Motor neuron (in vitro differentiated cells): ENCODE measurements at regions not wholly inside any gene's neighbourhood (a gene's known extent, or its start where the extent isn't known, plus 50 kb on each side); places are given as distances from the start of the nearest gene placed in this dataset.

Experiments
- ATAC-seq, 8 experiments: fragments of 200-7000 bp; cut with Tn5 transposase; replicated peaks in 6 of 8; 2 replicates each; pipeline ENCODE4 v1.8.0; 2021; ENCODE audit warnings: mild to moderate bottlenecking in 8 of 8, moderate library complexity in 8 of 8
- H3K27ac ChIP-seq, 2 donors: fragments of 250-450 bp; sonication (Bioruptor Pico); 2 replicates each; pipeline ENCODE4 v1.9.0; 2021; ENCODE audit warnings: antibody characterized with exemption in 2 of 2, mild to moderate bottlenecking in 2 of 2, moderate library complexity in 1 of 2
- H3K4me1 ChIP-seq, 2 donors: fragments of 250-450 bp; sonication (Bioruptor Pico); replicated peaks in 1 of 2; 2 replicates each; pipeline ENCODE4 v1.6.1; 2021; ENCODE audit warnings: antibody characterized with exemption in 2 of 2, mild to moderate bottlenecking in 2 of 2, moderate library complexity in 1 of 2
- H3K4me3 ChIP-seq, 5 donors: fragments of 250-450 bp; sonication (Bioruptor Pico); 2 replicates each; pipeline ENCODE4 v1.9.0; 2021; ENCODE audit warnings: antibody characterized with exemption in 5 of 5, mild to moderate bottlenecking in 5 of 5, moderate library complexity in 4 of 5
- WGBS, 10 experiments: fragments of 450-650 bp; shearing (Covaris generic); methylation state at CpG; one replicate each; pipeline ENCODE4 v1.0.0; 2022; 5-methylcytosine and 5-hydroxymethylcytosine counted together
- in situ Hi-C, 9 experiments: fragments of 400-800 bp; cut with MboI; loops; one replicate each; pipeline ENCODE4 v1.15.0; 2021; ENCODE audit warnings: low sequenced_read_pairs in 9 of 9, low pct_unique_long_range_greater_than_20kb in 2 of 9; ENCODE audit not compliant: unreplicated experiment in 9 of 9

DNA sequence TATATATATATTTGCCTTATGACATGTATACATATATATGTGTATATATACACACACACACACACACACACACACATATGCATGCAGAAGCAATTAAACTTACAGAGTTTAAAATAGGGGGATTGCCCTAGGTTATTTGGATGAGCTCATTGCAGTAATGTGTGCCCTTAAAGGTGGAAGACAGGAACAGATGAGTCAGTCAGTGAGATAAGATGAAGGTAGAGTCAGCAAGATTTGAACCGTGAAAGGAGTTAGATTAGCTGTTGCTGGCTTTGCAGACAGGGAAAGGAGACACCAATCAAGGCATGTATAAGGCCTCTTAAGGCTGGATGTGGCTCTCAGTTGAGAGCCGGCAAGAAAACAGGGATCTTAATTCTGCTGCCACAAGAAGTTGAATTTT, 902.4 kb upstream of the RAG2 start:
- Histone ChIP-seq H3K27ac (no peak overlapping the region), H3K4me3 (no peak overlapping the region), H3K4me1 (peaks cover 8 to 22% of the 10 kb centered on the region in 2 donors)
- no peak for ATAC-seq
- in situ Hi-C loops, result no loop called here
- WGBS, 10 experiments, result 0 to 100% (median 28%) methylated on average over 1 to 2 of the region's 2 CpGs; no CpG with 5 or more reads in 4 of the 10 experiments

DNA sequence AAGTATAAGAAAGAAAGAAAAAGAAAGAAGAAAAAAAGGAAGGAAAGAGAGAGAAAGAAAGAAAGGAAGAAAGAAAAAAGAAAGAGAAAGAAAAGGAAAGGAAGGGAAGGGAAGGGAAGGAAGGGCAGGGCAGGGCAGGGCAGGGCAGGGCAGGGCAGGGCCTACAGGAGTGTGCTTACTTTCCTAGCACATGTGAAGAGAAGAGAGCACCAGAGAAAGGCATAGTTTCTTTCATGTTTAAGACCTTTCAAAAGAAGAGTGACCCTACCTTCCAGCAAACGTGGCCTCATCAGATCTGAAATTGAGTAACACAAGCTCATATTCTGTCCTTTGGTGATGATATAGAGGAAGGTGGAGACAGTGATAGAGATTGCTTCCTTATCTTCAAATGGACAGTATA, 899.3 kb upstream of the RAG2 start:
- WGBS, 10 experiments, result 0 to 80% (median 21%) methylated on average over 1 of the region's 1 CpG; no CpG with 5 or more reads in 6 of the 10 experiments
- Histone ChIP-seq H3K4me1 (no peaks in the 10 kb centered on the region), H3K4me3 (no peak overlapping the region), H3K27ac (no peak overlapping the region)
- in situ Hi-C loops, result no loop called here
- no peak for ATAC-seq

DNA sequence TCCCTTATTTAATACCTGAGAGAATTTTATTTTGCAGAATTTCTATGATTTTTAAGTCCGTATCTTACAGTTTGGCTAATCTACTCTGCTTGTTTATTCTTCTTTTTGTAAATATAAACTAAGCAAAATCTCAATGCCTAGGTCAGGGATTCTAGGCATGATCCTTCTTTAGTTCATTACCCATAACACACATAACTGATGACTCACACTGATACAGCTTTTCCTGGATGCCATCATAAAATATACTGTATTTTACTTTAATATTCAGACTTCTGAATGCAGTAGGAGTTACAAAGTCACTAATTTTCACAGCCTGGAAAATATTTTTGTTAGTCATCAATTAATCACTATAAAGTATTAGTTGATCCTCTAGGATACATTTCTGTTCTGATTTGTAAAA, 898.2 kb upstream of the RAG2 start:
- Histone ChIP-seq H3K4me1 (no peaks in the 10 kb centered on the region), H3K4me3 (no peak overlapping the region), H3K27ac (no peak overlapping the region)
- in situ Hi-C loops, result no loop called here
- no peak for ATAC-seq
- WGBS, 10 experiments, result 0 to 100% (median 66%) methylated on average over 1 of the region's 1 CpG

DNA sequence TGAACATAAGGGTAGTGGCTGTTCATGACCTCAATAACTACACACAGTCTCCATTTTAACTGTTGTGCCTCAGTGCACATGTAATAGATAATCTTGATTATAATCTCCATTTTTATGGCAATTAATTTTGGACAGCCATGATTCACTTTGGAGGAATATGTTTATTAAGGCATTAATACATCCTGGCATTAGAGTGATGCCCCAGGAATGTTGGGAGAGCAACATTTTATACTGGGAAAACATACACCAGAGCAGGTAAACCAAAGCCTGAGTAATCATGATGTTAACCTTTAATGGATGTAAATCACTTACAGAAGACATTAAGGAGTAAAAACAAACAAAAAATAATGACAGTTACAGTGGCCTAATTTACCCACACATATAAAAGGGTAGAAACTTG, 886.3 kb upstream of the RAG2 start:
- in situ Hi-C loops, result no loop called here
- H3K4me3 ChIP-seq, result no peak overlapping the region
- no peaks in the 10 kb centered on the region for H3K4me1 ChIP-seq
- ATAC-seq, result no peak
- H3K27ac ChIP-seq, result no peak overlapping the region

DNA sequence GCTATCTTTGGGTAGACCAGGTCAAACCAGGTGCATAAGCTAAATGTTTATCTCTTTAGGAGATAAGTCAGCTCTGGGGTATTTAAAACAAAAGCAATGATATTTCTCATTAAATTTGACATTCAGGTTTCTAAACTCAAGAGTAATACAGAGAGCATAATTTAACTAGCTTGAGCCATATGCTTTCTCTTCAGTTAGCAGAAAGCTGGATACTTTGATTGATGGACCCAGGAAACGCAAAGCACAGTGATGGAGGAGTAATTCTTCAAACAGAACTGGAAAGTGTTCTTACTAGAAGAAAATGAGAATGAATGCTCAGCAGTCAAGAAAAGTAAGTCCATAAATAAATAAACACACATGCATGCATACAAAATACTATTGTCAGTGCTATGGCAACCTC, 885.7 kb upstream of the RAG2 start:
- in situ Hi-C loops, result no loop called here
- peak in 2 of 8 experiments; percentile 32 to 59 for ATAC-seq
- WGBS, 10 experiments, result 0 to 80% (median 22%) methylated on average over 1 of the region's 1 CpG; no CpG with 5 or more reads in 4 of the 10 experiments
- Histone ChIP-seq H3K4me3 (no peak overlapping the region), H3K4me1 (no peaks in the 10 kb centered on the region), H3K27ac (no peak overlapping the region)

DNA sequence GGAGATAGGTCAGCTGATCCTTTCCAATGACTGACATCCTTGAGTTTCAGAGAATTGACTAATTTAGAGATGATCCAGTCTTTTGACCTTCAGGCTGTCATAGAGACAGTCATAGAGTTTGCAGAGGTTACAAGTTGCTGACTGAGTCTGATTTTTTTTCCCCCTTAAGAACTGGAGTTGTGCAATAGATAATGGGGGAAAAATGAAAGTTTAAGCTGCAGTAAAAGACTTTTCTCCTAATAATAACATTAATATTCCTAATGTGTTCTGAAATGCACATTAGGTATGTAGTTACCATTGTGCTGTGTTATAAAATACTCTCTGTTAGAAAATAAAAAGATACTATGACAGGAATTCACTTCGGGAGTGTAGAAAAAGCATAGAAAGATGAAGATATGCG, 876.9 kb upstream of the RAG2 start:
- Histone ChIP-seq H3K4me3 (no peak overlapping the region), H3K27ac (no peak overlapping the region), H3K4me1 (no peaks in the 10 kb centered on the region)
- no peak for ATAC-seq
- in situ Hi-C loops, result no loop called here
- WGBS, 10 experiments, result 0 to 100% (median 45%) methylated on average over 1 to 2 of the region's 2 CpGs; no CpG with 5 or more reads in 2 of the 10 experiments

DNA sequence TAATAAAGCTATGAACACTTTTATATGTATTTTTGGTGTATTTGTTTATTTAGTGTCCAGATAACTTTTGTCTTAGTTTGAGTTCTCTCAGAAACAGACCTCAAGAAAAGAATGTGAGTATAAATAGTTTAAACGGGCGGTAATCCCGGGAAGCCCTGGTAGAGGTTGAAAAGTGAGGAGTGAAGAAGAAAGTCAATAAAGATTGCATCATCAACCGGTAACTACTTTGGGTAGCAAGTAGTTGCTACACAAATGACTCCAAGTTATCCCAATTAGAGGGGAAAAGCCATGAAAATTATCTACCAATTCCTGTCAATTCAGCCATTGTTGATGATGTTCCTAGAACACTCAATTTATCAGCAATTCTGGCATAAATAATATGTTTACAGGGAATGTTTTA, 870.3 kb upstream of the RAG2 start:
- Histone ChIP-seq H3K4me1 (no peaks in the 10 kb centered on the region), H3K4me3 (no peak overlapping the region), H3K27ac (no peak overlapping the region)
- 8 to 100% (median 62%) methylated on average over 1 to 4 of the region's 4 CpGs; no CpG with 5 or more reads in 1 of the 10 experiments for WGBS, 10 experiments
- no peak for ATAC-seq
- in situ Hi-C loops, result no loop called here

DNA sequence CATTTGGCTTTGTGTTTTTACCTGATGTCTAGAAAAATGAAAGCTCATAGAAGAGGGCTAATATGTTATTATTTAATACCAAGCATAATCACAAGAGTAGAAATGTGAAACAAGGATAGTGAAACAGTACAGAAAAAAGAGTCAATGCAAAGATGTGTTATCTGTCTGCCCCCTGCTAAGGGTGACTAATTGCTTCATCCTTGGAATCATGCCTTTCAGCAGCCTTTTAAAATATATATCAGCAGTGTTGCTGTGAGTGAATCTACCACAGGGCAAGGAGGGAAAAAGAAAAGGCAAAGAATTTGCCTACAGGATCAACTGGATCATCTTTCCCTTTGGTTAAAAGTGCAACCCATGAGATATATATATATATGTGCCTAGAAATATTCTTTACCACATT, 867.2 kb upstream of the RAG2 start:
- no peak overlapping the region for H3K27ac ChIP-seq
- H3K4me1 ChIP-seq, result no peaks in the 10 kb centered on the region
- no peak for ATAC-seq
- H3K4me3 ChIP-seq, result no peak overlapping the region
- in situ Hi-C loops, result no loop called here

DNA sequence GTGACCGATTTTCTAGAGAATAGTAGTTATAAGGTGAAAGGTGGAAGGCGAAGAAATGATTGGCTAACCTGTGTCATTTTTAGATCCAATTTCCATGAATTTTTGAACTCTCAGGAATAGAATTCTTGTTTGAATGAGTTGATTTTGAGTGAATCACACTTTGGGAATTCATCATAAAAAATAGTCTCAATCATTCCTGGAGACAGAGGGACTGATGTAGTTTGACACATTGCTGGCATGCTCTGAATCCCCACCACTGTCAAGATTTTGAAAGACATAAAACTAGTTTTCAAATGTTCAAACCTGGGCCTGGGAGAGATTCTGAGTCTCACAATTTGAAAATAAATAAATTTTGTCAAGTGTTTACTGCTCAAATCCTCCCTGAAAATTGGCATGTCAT, 861.4 kb upstream of the RAG2 start:
- in situ Hi-C loops, result no loop called here
- WGBS, 10 experiments, result 0 to 100% (median 54%) methylated on average over 2 of the region's 2 CpGs; no CpG with 5 or more reads in 2 of the 10 experiments
- Histone ChIP-seq H3K4me1 (no peaks in the 10 kb centered on the region), H3K27ac (no peak overlapping the region), H3K4me3 (no peak overlapping the region)
- no peak for ATAC-seq

DNA sequence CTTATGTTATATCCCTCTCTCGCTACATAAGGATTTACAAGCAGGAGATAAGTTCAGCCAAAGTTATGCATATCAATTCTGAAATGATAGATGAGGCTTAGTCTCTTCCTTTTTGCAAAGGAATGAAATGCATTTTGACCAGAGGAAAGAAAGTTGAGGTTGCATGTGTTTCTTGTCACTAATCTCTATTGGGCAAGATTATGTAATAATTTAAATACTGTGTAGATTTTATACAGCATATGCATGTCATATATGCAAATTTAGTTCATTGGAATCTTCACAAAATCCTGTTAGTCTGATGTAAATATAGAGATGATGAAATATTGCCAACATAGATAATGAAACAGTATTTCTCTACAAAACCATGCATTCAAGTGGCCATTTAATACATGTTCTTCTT, 858.7 kb upstream of the RAG2 start:
- no peak overlapping the region for H3K4me3 ChIP-seq
- ATAC-seq, result no peak
- in situ Hi-C loops, result no loop called here
- 0 to 100% (median 63%) methylated on average over 1 of the region's 1 CpG; no CpG with 5 or more reads in 2 of the 10 experiments for WGBS, 10 experiments
- H3K27ac ChIP-seq, result no peak overlapping the region
- H3K4me1 ChIP-seq, result no peaks in the 10 kb centered on the region

DNA sequence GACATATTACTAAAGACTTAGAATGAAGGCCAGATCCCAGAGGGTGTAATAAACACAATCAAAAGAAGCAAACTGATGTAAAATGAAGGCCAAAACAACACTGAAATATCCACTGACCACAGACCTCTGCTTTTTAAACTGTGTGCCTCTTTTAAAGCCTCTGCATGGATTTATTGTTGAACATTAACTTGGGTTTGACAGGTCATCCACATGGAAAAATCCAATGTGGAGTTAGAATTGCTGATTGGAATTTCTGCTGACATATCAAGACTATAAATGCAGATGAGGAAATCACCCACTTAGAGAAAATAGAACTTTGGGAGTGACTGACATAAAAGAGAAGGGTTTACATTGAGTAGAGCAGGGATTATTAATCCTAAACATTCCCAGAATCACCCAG, 853.9 kb upstream of the RAG2 start:
- ATAC-seq, result no peak
- no peaks in the 10 kb centered on the region for H3K4me1 ChIP-seq
- in situ Hi-C loops, result no loop called here
- H3K4me3 ChIP-seq, result no peak overlapping the region
- H3K27ac ChIP-seq, result no peak overlapping the region

DNA sequence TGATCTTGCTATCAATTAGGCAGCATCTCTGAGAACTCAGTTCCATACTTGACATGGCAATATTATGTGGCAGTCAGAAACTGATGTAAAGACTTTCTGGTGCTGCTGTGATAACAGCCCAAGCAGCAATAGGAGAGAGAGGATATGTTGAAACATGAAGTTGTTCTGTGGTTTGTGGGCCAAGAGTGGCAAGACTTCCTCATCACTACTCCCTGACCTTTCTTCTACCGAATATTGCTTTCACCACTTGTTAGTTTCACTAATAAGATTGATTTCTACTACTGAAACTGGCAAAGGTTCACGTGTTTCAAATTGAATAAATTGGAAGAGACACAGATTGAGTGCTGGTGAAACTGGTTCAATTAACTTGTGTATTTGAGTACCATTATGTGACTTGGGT, 852.6 kb upstream of the RAG2 start:
- ATAC-seq, result no peak
- no peak overlapping the region for H3K27ac ChIP-seq
- no peaks in the 10 kb centered on the region for H3K4me1 ChIP-seq
- WGBS, 10 experiments, result 0 to 100% (median 22%) methylated on average over 1 to 2 of the region's 2 CpGs; no CpG with 5 or more reads in 1 of the 10 experiments
- no peak overlapping the region for H3K4me3 ChIP-seq
- in situ Hi-C loops, result no loop called here

DNA sequence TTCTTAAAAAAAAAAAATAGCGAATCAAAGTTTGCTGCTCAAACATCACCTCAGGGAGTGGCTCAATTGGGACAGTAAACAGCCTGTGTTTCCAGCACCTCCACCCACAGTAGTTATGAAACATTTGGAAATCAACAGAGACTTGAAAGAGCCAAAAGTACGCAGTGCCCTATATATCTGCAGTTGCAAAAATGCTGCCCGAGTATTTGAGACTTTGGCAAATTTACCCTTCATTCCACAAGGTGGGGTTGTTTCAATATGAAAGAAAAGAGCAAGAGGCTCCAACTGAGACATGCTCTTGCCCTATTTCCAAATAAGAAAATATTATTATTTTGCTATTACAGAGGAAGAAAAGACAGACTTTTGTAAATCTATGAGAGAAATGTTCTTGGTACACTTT, 851.1 kb upstream of the RAG2 start:
- in situ Hi-C loops, result no loop called here
- no peak overlapping the region for H3K4me3 ChIP-seq
- no peak for ATAC-seq
- no peak overlapping the region for H3K27ac ChIP-seq
- no peaks in the 10 kb centered on the region for H3K4me1 ChIP-seq
- WGBS, 10 experiments, result 0 to 60% (median 51%) methylated on average over 1 to 3 of the region's 3 CpGs; no CpG with 5 or more reads in 1 of the 10 experiments

DNA sequence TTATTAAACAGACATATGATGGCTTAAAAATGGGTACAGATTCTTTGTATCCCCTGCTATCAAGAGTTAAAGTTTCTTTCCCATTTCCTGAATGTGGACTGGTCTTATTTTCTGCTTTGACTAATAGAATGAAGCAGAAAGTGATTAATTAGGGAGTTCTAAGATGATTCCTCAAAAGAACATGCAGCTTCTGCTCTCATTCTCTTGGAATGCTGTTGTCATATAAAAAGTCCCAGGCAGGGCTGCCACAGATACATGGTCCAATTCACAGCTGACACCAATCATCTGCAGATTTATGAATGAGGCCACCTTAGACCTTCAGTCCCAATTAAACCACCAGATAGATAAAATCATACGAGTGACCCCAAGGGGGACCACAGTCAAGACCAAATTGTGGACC, 844.5 kb upstream of the RAG2 start:
- Histone ChIP-seq H3K27ac (no peak overlapping the region), H3K4me1 (no peaks in the 10 kb centered on the region), H3K4me3 (no peak overlapping the region)
- ATAC-seq, result no peak
- 0 to 100% (median 75%) methylated on average over 1 of the region's 1 CpG; no CpG with 5 or more reads in 3 of the 10 experiments for WGBS, 10 experiments
- in situ Hi-C loops, result no loop called here
